SK-N-SH treated with all-trans-retinoic acid at 6 μM for 48 hours (cell line): ENCODE measurements at regions not wholly inside any gene's neighbourhood (a gene's known extent, or its start where the extent isn't known, plus 50 kb on each side); places are given as distances from the start of the nearest gene placed in this dataset.

Experiments used
- ATAC-seq: fragments of 200-7000 bp; cut with Tn5 transposase; 3 replicates; pipeline ENCODE4 v1.9.1; 2020; ENCODE audit warnings: mild to moderate bottlenecking, moderate library complexity
- ARNTL ChIP-seq: fragments of 450-650 bp; formaldehyde crosslinking; IDR thresholded peaks from 2 replicates; pipeline ENCODE4 v1.5.0; 2020; ENCODE audit warnings: low read depth, mild to moderate bottlenecking, moderate library complexity, borderline replicate concordance
- BACH2 ChIP-seq: fragments of 250-450 bp; sonication (Bioruptor Pico); IDR thresholded peaks from 2 replicates; pipeline ENCODE4 v1.9.0; 2021; ENCODE audit warnings: mild to moderate bottlenecking, borderline replicate concordance
- CREB5 ChIP-seq: fragments of 250-450 bp; sonication (Bioruptor Pico); IDR thresholded peaks from 2 replicates; pipeline ENCODE4 v1.5.1; 2020; ENCODE audit warnings: low read depth, mild to moderate bottlenecking, moderate library complexity
- CSDC2 ChIP-seq: fragments of 250-450 bp; sonication (Bioruptor Pico); IDR thresholded peaks from 2 replicates; pipeline ENCODE4 v1.5.0; 2020; ENCODE audit warnings: mild to moderate bottlenecking, moderate library complexity
- CSRNP3 ChIP-seq: fragments of 250-450 bp; sonication (Bioruptor Pico); IDR thresholded peaks from 2 replicates; pipeline ENCODE4 v1.5.1; 2021; ENCODE audit warnings: mild to moderate bottlenecking, moderate library complexity
- ESRRG ChIP-seq: fragments of 250-450 bp; sonication (Bioruptor Pico); IDR thresholded peaks from 2 replicates; pipeline ENCODE4 v1.6.1; 2021; ENCODE audit warnings: mild to moderate bottlenecking
- GLIS3 ChIP-seq: fragments of 250-450 bp; sonication (Bioruptor Pico); IDR thresholded peaks from 2 replicates; pipeline ENCODE4 v1.5.0; 2020; ENCODE audit warnings: mild to moderate bottlenecking, moderate library complexity
- OSR1 ChIP-seq: fragments of 250-450 bp; sonication (Bioruptor Pico); IDR thresholded peaks from 2 replicates; pipeline ENCODE4 v1.8.0; 2022; ENCODE audit warnings: moderate library complexity, mild to moderate bottlenecking, inconsistent platforms
- PATZ1 ChIP-seq: fragments of 250-450 bp; sonication (Bioruptor Pico); IDR thresholded peaks from 2 replicates; pipeline ENCODE4 v1.8.0; 2020; ENCODE audit warnings: mild to moderate bottlenecking, moderate library complexity, borderline replicate concordance
- PPARA ChIP-seq: fragments of 250-450 bp; sonication (Bioruptor Pico); IDR thresholded peaks from 2 replicates; pipeline ENCODE4 v1.5.0; 2020; ENCODE audit warnings: mild to moderate bottlenecking, borderline replicate concordance
- RARB ChIP-seq: fragments of 250-450 bp; sonication (Bioruptor Pico); IDR thresholded peaks from 2 replicates; pipeline ENCODE4 v1.8.0; 2021; ENCODE audit warnings: mild to moderate bottlenecking, moderate library complexity
- SNAI2 ChIP-seq: fragments of 250-450 bp; sonication (Bioruptor Pico); IDR thresholded peaks from 2 replicates; pipeline ENCODE4 v1.5.0; 2020; ENCODE audit warnings: mild to moderate bottlenecking, moderate library complexity
- TCF4 ChIP-seq: fragments of 250-450 bp; sonication (Bioruptor Pico); IDR thresholded peaks from 2 replicates; pipeline ENCODE4 v1.8.0; 2021; ENCODE audit warnings: mild to moderate bottlenecking, moderate library complexity, borderline replicate concordance
- TOX ChIP-seq: fragments of 250-450 bp; sonication (Bioruptor Pico); IDR thresholded peaks from 2 replicates; pipeline ENCODE4 v1.8.0; 2021; ENCODE audit warnings: mild to moderate bottlenecking, moderate library complexity, borderline replicate concordance
- TSHZ2 ChIP-seq: fragments of 250-450 bp; sonication (Bioruptor Pico); IDR thresholded peaks from 2 replicates; pipeline ENCODE4 v1.5.0; 2020; ENCODE audit warnings: mild to moderate bottlenecking, moderate library complexity
- ZC3H10 ChIP-seq: fragments of 250-450 bp; sonication (Bioruptor Pico); IDR thresholded peaks from 2 replicates; pipeline ENCODE4 v1.5.1; 2021; ENCODE audit warnings: mild to moderate bottlenecking, moderate library complexity
- ZFP3 ChIP-seq: fragments of 250-450 bp; sonication (Bioruptor Pico); IDR thresholded peaks from 2 replicates; pipeline ENCODE4 v1.5.0; 2020; ENCODE audit warnings: mild to moderate bottlenecking, moderate library complexity
- ZFP30 ChIP-seq: fragments of 450-650 bp; formaldehyde crosslinking; IDR thresholded peaks from 2 replicates; pipeline ENCODE4 v1.5.0; 2022; ENCODE audit warnings: mild to moderate bottlenecking, moderate library complexity
- ZNF565 ChIP-seq: fragments of 450-650 bp; formaldehyde crosslinking; conservative IDR thresholded peaks from 2 replicates; pipeline ENCODE4 v1.5.0; 2020; ENCODE audit warnings: low read depth, mild to moderate bottlenecking, moderate library complexity
- ZNF8 ChIP-seq: fragments of 450-650 bp; formaldehyde crosslinking; IDR thresholded peaks from 2 replicates; pipeline ENCODE4 v1.5.0; 2020; ENCODE audit warnings: mild to moderate bottlenecking, moderate library complexity

- TF ChIP-seq TOX (CRISPR knock-in tag) (no peak), ZFP30 (CRISPR knock-in tag) (no peak), ARNTL (CRISPR knock-in tag) (no peak), PPARA (CRISPR knock-in tag) (no peak)
Observed at GRCh38 chr15:20349774-20350498, 191.7 kb downstream of the GOLGA6L6 start (continued).

GRCh38 chr15:20348900-20349773, 192.5 kb downstream of the GOLGA6L6 start:
- TF ChIP-seq RARB (CRISPR knock-in tag) (no peak), CSRNP3 (no peak), PATZ1 (CRISPR knock-in tag) (no peak), CSDC2 (CRISPR knock-in tag) (no peak), SNAI2 (no peak), ZC3H10 (CRISPR knock-in tag) (no peak), OSR1 (CRISPR knock-in tag) (no peak), ARNTL (CRISPR knock-in tag) (no peak), ZNF565 (CRISPR knock-in tag) (no peak), PPARA (CRISPR knock-in tag) (no peak)
- TF ChIP-seq, all 23 proteins: peak for 0
- ATAC-seq, result no peak; the same call in 2 of the 3 replicates

- no peak for ATAC-seq
- TF ChIP-seq ZC3H10 (CRISPR knock-in tag), result no peak
- no peak for TF ChIP-seq ZFP30 (CRISPR knock-in tag)
- no peak for TF ChIP-seq CREB5 (CRISPR knock-in tag)
- no peak for TF ChIP-seq PATZ1 (CRISPR knock-in tag)
- no peak for TF ChIP-seq GLIS3 (CRISPR knock-in tag)
- no peak for TF ChIP-seq ARNTL (CRISPR knock-in tag)
- TF ChIP-seq ESRRG (CRISPR knock-in tag), result no peak
- no peak for TF ChIP-seq CSRNP3
- no peak for TF ChIP-seq TCF4 (CRISPR knock-in tag)
- no peak for TF ChIP-seq ZNF8 (CRISPR knock-in tag)
- no peak for TF ChIP-seq ZNF565 (CRISPR knock-in tag)
- TF ChIP-seq RARB (CRISPR knock-in tag), result no peak
- no peak for TF ChIP-seq PPARA (CRISPR knock-in tag)
- no peak for TF ChIP-seq SNAI2
- TF ChIP-seq TOX (CRISPR knock-in tag), result no peak
- no peak for TF ChIP-seq ZFP3 (CRISPR knock-in tag)
- TF ChIP-seq TSHZ2, result no peak
- no peak for TF ChIP-seq CSDC2 (CRISPR knock-in tag)
- TF ChIP-seq BACH2, result no peak
Observed at GRCh38 chr15:20348291-20348899, 193.2 kb downstream of the GOLGA6L6 start.
